ENCODE measurements at regions not wholly inside any gene's neighbourhood (a gene's known extent, or its start where the extent isn't known, plus 50 kb on each side); places are given as distances from the start of the nearest gene placed in this dataset.

- TF ChIP-seq CTCF (IDR thresholded peaks at IDR 0.05; ENCODE audit: insufficient read depth, low read length, poor library complexity, severe bottlenecking) (no peak), EZH2phosphoT487 (conservative IDR thresholded peaks at IDR 0.05; ENCODE audit: low read length) (no peak)
Observed at GRCh38 chr3:115388811-115389210, 234.5 kb upstream of the GAP43 start.

All from SU-DHL-6 (cell line).